NCI-H1436 (cell line): ENCODE measurements at regions not wholly inside any gene's neighbourhood (a gene's known extent, or its start where the extent isn't known, plus 50 kb on each side); places are given as distances from the start of the nearest gene placed in this dataset.
"Not testable (repeated sequence)": the region's sequence is repeated elsewhere in the genome, so short reads cannot be mapped to it uniquely, and the experiment has no call there.

Experiments used
- DNase-seq: peaks from one replicate; lab custom pipeline; 2025; lab: John Stamatoyannopoulos, UW

- DNase-seq: no peak
Observed at GRCh38 chr2:11995456-11995855, 249.0 kb downstream of the LPIN1 start.

DNA sequence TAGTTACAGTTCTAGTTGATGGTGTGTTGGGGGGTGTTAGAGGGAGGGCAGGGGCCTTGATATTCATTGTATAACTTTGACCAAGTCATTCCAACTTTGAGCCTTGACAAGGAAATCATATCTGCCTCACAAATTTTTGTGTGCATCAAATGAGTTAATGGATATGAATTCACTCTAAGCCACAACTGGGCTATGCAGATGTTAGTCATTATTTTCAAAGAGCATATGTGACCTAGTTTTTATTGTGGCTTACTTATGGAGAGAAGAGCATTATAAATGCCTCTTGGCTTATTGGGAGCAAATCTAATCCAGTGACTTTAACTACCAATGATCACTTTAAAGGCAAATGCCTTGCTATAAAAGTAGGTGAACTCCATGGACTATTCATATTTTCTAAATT is 250.2 kb downstream of the LPIN1 start:
- DNase-seq: no peak

GRCh38 chr2:11997142-11997541 is 250.7 kb downstream of the LPIN1 start:
- DNase-seq: no peak

DNA sequence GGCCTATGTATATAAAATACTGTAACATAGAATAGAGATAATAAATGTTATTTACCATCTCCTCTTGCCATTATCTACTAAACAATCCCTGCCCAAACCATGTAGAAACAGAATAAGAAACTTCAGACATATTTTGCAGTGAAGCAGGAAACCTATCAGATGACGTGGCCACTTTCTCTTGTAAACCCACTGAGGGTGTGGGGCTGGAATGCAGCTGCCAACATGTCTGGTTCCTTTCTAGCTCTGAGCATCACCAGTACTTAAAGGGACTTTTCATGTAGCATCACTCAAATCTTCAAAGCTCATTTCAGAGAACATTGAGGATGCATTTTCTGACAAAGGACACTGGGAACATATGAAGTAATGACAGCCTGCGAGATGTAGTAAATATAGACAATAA is 251.8 kb downstream of the LPIN1 start:
- DNase-seq: no peak

GRCh38 chr2:11998626-11999378 is 252.4 kb downstream of the LPIN1 start:
- DNase-seq: no peak

GRCh38 chr2:12001621-12002020 is 255.2 kb downstream of the LPIN1 start:
- DNase-seq: no peak

DNA sequence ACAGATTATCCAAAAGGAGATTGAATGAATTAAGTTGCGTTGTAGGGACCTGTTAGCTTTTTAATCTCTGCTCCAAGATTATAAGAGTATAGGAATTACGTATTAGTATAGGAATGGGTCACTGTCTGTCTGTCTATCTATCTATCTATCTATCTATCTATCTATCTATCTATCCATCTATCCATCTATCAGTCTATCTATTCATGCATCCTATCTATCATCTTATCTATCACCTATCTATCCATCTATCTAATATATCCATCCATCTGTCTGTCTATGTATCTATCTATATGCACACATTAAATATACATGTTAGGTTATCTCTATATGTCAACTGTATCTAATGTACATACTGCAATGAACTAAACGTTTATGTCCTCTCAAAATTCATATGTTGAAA is 255.8 kb downstream of the LPIN1 start:
- no peak for DNase-seq

DNA sequence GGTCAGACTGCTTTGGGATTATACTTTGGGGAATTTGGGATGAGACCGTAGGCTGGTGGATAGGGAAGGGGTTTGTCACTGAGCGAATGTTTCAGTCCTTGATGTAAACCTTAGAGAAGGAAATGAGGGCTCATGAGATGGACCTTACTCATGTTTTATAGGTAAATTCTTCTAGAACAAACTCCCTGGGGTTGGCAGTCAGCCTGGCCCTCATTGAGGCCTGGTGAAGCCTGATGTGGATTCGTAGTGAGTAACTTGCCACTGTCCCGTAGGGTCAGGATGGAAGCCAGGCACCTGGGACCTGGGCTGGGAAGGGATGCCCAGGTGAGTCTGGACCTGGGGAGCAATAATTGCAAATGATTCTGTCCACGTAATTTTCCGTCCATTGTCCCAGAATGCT is 258.3 kb downstream of the LPIN1 start:
- no peak for DNase-seq

- peak; percentile 1 for DNase-seq
Observed at GRCh38 chr2:12005886-12006681, 259.7 kb downstream of the LPIN1 start.

GRCh38 chr2:12006850-12007249 is 260.4 kb downstream of the LPIN1 start:
- no peak for DNase-seq

GRCh38 chr2:12007282-12007681 is 260.9 kb downstream of the LPIN1 start:
- DNase-seq: no peak

GRCh38 chr2:12008425-12009061 is 262.1 kb downstream of the LPIN1 start:
- no peak for DNase-seq

DNA sequence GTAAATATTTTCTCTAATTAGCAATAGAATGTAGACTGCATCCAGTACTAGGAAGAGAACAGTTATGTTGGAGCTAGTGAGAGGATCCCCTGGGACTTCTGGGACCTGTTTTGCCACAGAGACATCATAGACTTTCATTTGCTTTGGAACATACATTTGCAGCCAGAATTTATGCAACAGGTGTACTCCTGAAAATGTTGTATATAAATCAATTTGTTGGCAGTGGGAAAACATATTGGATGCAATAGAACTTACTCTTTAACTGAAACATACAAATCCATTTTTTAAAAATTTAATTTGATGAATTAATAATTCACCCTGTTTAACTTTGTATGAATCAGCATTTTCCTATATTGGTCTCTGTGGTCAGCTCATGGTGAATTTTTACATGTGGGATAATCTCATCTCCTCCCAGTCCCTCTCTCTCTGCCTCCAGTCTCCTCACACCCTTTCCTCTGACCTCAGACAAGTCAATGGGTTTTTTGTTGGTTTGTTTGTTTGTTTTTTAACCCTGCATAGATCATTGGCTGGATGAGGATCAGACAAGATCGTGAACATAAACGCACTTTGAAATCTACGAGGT is 263.0 kb downstream of the LPIN1 start:
- DNase-seq: no peak

GRCh38 chr2:12010059-12010458 is 263.6 kb downstream of the LPIN1 start:
- no peak for DNase-seq

DNA sequence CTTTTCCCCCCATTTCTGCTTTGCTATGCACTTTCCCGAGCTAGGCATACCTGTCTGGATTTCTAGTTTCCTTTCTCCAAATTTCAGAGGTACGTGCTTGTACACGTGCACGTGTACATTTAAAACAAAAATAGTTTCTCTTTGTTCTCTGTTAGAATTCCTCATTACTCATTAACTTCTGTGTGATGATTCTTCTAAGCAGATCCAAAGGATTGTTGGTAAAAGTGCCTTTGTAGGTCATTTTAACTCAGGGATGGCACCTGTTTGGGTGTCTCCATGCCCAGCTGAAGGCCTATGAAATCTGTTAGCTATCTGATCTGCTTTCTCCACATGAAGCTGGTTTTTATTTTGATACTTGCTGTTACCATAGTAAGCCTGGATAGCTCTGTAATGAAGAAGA is 264.3 kb downstream of the LPIN1 start:
- DNase-seq: no peak

DNA sequence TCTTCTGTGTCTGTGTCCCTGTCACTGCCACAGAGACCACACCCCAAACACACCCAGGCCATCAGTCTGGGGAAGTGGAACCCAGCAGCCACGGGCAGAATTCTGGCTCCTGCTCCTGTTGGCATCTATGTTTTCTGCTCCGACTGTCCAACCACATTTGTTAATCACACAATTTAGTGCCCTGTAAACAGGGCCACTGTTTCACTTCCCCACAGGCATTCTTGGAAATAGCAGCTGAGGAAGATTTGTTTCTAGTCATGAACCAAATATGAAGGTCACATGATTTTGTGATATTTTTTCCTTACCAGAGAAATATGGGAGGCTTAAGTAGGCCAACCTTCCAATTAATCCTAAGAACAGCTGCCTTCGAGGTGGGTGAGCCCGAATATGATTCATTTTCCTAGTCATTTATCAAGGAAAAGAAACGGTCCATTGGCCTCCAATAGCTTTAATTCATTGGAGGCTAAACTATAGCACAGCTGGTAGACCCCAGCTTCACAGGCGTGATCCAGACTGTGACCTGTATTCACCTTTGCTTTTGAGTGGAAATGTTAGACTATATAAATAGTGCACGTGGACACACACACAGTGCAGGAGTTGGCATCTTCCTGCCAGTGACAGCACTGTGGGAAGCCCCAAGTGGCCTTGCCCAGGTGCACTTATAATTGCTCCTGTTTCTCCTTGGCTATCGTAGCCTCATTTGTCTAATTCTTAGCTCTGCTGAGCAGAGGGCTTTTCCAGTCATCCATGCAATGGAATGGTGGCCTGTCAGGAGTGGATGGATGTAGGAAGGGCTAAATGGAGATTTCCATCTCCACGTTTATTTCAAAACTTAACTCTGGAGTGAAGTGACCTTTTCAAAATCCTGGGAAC is 267.9 kb downstream of the LPIN1 start:
- DNase-seq: no peak

DNA sequence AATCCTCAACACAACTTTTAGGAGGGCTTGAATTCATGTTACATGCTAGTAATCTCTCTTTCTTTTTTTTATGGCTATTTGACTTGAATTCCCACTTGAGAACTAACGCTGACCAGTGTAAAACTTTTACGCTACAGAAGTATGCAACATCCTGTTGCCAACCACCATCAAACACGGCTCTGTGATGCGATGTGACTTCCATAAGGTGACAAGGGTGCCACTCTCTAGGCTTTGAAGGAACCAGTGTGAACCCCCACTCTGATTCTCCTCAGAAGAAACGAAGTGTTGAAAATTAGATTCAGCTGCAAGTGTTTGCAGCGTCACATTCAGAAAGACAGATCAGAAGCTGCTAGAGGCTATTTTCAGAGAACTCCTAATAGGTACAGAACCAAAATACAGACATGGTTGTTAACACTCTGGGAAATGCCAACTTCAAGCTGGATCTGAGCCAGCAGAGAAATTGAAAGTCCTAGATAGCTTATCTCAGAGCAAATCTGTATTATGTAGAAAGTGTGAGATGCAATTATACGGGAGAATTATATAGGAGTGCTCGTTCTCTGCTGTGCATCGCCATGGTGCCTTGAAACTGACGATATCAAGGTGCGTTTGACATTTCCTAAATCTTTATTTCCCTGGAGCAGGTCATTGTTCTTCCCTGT is 271.2 kb downstream of the LPIN1 start:
- DNase-seq: no peak

DNA sequence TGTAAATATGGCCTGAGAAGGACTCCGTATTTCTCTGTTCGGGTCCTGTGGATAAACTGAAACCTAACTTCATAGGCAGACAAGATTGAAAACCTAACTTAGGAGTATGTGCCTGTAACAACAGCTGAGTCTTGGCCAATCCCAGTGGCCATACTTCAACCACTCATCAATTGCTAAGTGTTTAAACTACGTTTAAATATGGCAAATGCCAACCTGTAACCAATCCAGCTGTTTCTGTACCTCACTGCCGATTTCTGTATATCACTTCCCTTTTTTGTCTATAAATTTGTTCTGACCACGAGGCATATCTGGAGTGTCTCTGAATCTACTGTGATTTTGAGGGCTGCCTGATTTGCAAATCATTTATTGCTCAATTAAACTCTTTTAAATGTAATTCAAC is 272.3 kb downstream of the LPIN1 start:
- DNase-seq: not testable (repeated sequence)

DNA sequence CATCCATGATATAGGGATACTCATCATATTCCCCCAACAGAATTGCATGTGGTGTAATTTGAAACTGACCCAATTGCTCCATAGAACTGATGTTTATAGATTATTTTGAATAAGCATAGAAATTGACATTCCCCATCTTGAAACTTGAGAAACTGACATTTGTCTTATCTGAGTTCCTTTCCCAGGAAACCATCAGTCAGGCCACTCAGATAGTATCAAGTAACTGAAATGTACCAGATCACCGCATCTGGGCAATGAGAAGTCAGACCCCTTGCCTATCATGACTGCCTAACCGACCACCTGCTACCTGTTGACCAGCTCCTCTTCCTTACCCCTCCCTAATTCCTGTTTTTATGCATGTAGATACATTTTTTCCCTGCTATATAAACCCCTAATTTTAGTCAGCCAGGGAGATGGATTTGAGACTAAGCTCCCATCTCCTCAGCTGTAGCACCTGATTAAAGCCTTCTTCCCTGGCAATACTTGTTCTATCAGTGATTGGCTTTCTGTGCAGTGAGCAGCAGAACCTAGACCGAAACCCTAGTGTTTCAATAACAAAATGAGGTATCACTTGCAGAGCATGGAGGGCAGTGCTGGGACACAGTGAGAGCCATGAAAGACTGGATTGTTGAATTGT is 274.5 kb downstream of the LPIN1 start:
- no peak for DNase-seq

DNA sequence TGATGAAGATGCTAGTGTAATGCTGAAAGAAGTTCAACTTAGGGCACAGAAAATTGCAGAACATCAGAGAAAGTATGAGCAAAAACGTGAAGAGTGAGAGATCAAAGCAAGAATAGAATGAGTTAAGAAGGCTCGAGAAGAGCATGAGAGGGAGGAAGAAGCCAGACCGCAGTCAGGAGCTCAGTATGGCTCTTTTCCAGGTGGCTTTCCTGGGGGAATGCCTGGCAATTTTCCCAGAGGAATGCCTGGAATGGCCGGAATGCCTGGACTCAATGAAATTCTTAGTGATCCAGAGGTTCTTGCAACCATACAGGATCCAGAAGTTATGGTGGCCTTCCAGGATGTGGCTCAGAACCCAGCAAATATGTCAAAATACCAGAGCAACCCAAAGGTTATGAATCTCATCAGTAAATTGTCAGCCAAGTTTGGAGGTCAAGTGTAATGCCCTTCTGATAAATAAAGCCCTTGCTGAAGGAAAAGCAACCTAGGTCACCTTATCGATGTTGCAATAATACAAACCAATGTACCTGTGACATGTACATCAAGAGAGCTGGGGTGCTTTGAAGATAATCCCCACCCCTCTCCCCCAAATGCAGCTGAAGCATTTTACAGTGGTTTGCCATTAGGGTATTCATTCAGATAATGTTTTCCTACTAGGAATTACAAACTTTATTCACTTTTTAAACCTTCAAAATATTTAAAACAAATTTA is 277.9 kb downstream of the LPIN1 start:
- not testable (repeated sequence) for DNase-seq
